PC-9 (cell line): ENCODE measurements at regions not wholly inside any gene's neighbourhood (a gene's known extent, or its start where the extent isn't known, plus 50 kb on each side); places are given as distances from the start of the nearest gene placed in this dataset.

ENCODE experiments used
- BruUV-seq: library from RNA; stranded (reverse); fragments of 400-500 nt; replicated peaks from 2 replicates; lab custom pipeline; 2021; lab: Mats Ljungman, UMichigan
- CTCF ChIA-PET: fragments of 300-600 bp; sonication (Branson Sonifier 250); formaldehyde crosslinking; loops from one replicate; lab custom pipeline; 2022; ENCODE audit warnings: antibody characterized with exemption; lab: Charles Lee
- POLR2A ChIA-PET: fragments of 300-600 bp; sonication (Branson Sonifier 250); formaldehyde crosslinking; loops from one replicate; lab custom pipeline; 2022; ENCODE audit warnings: antibody characterized with exemption; ENCODE audit not compliant: unreplicated experiment; lab: Charles Lee
- DNase-seq, 2 experiments: peaks; one replicate each; pipeline versions ENCODE4 v3.0.0 to v3.0.0-alpha.2; 2015 to 2022; ENCODE audit warnings: mixed read lengths in 1 of 2
- H2AFZ ChIP-seq: fragments of 200-600 bp; sonication (generic); 2 replicates; pipeline ENCODE4 v1.8.1; 2017; ENCODE audit warnings: antibody characterized with exemption
- H3F3A ChIP-seq: fragments of 200-600 bp; sonication (generic); 2 replicates; pipeline ENCODE4 v1.8.1; 2017; ENCODE audit warnings: antibody characterized with exemption, mild to moderate bottlenecking, low read depth; ENCODE audit not compliant: insufficient read depth
- H3K27ac ChIP-seq: fragments of 200-600 bp; sonication (generic); 2 replicates; pipeline ENCODE4 v1.6.1; 2016; ENCODE audit warnings: mixed run types
- H3K27me3 ChIP-seq: fragments of 200-600 bp; sonication (generic); 2 replicates; pipeline ENCODE4 v1.6.1; 2016; ENCODE audit warnings: low read depth, mixed run types; ENCODE audit not compliant: insufficient read depth
- H3K36me3 ChIP-seq: fragments of 200-600 bp; sonication (generic); 2 replicates; pipeline ENCODE4 v1.6.1; 2016; ENCODE audit warnings: low read depth, mixed run types
- H3K4me1 ChIP-seq: fragments of 200-600 bp; sonication (generic); replicated peaks from 2 replicates; pipeline ENCODE4 v1.6.1; 2016; ENCODE audit warnings: mixed run types; ENCODE audit not compliant: insufficient read depth
- H3K4me2 ChIP-seq: fragments of 200-600 bp; sonication (generic); 2 replicates; pipeline ENCODE4 v1.6.1; 2017; ENCODE audit warnings: mixed run types
- H3K4me3 ChIP-seq: fragments of 200-600 bp; sonication (generic); 2 replicates; pipeline ENCODE4 v1.6.1; 2016; ENCODE audit warnings: mixed run types
- H3K79me2 ChIP-seq: fragments of 200-600 bp; sonication (generic); 2 replicates; pipeline ENCODE4 v1.6.1; 2017; ENCODE audit warnings: low read depth, mixed run types
- H3K9me2 ChIP-seq: fragments of 200-600 bp; sonication (generic); 2 replicates; pipeline ENCODE4 v1.8.1; 2017; ENCODE audit warnings: mild to moderate bottlenecking; ENCODE audit not compliant: insufficient read depth
- H3K9me3 ChIP-seq: fragments of 200-600 bp; sonication (generic); 2 replicates; pipeline ENCODE4 v1.8.1; 2016; ENCODE audit warnings: low read depth; ENCODE audit not compliant: insufficient read depth
- H4K20me1 ChIP-seq: fragments of 200-600 bp; sonication (generic); 2 replicates; pipeline ENCODE4 v1.8.1; 2017; ENCODE audit not compliant: insufficient read depth
- EZH2 ChIP-seq: fragments of 200-600 bp; sonication (generic); IDR thresholded peaks from 2 replicates; pipeline ENCODE4 v1.8.0; 2017; ENCODE audit warnings: antibody characterized with exemption, low read depth
- intact Hi-C: fragments of 100-400 bp; cut with micrococcal nuclease; formaldehyde crosslinking; loops from one replicate; pipeline ENCODE4 v1.10.0; 2022; ENCODE audit not compliant: unreplicated experiment
- TF ChIP-seq, protein P1 (sequence below): fragments of 200-600 bp; sonication (generic); conservative IDR thresholded peaks from 2 replicates; pipeline ENCODE4 v1.6.1; 2017; ENCODE audit warnings: mixed run types, antibody characterized with exemption, mild to moderate bottlenecking, moderate library complexity

DNA sequence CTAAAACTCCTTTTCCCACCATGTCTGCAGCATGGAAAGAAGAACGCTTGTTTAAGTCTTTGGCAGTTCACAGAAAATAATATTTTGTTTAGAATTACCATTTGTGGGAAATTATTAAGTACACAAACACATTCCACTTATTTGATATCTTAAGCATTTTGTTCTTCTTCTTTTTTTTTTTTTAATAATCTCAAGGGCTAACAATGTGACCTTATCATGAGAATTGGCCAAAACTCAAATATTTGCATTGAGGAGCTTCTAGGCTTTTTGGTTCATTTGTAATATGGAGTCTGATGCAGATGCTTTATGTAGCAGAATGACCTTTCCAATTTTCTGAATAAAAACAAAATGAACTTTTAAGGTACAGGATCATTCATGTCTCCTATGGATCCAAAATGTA, 555.0 kb downstream of the ZEB2 start:
- Histone ChIP-seq H3K79me2 (no peaks in the 10 kb centered on the region), H3K27ac (no peak overlapping the region), H3K9me2 (no peaks in the 10 kb centered on the region), H3K9me3 (no peaks in the 10 kb centered on the region), H3K4me1 (no peaks in the 10 kb centered on the region), H3K36me3 (no peaks in the 10 kb centered on the region), H3K27me3 (no peaks in the 10 kb centered on the region), H3F3A (no peaks in the 10 kb centered on the region), H3K4me2 (no peak overlapping the region), H3K4me3 (no peak overlapping the region), H2AFZ (no peak overlapping the region), H4K20me1 (no peaks in the 10 kb centered on the region)
- POLR2A ChIA-PET, result no interaction called here
- BruUV-seq, result no TSS peak
- CTCF ChIA-PET, result interaction anchor here (0.7 kb wide), 1 partner anchor 539 kb away, joined by 4 read pairs; no protein-coding TSS in a partner anchor
- no peak for TF ChIP-seq EZH2
- TF ChIP-seq, protein P1, sequence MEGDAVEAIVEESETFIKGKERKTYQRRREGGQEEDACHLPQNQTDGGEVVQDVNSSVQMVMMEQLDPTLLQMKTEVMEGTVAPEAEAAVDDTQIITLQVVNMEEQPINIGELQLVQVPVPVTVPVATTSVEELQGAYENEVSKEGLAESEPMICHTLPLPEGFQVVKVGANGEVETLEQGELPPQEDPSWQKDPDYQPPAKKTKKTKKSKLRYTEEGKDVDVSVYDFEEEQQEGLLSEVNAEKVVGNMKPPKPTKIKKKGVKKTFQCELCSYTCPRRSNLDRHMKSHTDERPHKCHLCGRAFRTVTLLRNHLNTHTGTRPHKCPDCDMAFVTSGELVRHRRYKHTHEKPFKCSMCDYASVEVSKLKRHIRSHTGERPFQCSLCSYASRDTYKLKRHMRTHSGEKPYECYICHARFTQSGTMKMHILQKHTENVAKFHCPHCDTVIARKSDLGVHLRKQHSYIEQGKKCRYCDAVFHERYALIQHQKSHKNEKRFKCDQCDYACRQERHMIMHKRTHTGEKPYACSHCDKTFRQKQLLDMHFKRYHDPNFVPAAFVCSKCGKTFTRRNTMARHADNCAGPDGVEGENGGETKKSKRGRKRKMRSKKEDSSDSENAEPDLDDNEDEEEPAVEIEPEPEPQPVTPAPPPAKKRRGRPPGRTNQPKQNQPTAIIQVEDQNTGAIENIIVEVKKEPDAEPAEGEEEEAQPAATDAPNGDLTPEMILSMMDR, result no peak
- intact Hi-C loops, result no loop called here
- no peak for DNase-seq

DNA sequence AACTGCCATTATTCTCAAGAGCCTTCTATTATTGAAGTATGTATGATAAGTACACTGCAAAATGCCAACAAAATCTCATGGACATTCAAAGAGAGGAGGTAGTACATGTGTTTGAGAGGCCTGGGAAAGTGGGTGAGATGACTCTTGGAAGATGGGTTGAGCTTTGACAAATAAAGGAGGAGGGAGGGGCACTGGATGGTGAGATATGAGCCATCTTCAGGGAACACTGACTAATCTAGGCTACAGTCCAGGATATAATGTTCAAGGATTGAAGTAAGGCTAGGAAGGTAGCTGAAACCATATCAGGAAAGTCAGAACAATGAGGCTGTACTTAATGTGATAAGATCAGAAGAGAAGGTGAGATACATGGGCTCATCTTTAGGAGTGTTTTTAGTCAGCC, 559.7 kb downstream of the ZEB2 start:
- H2AFZ ChIP-seq, result no peak overlapping the region
- POLR2A ChIA-PET, result no interaction called here
- no peak for DNase-seq

DNA sequence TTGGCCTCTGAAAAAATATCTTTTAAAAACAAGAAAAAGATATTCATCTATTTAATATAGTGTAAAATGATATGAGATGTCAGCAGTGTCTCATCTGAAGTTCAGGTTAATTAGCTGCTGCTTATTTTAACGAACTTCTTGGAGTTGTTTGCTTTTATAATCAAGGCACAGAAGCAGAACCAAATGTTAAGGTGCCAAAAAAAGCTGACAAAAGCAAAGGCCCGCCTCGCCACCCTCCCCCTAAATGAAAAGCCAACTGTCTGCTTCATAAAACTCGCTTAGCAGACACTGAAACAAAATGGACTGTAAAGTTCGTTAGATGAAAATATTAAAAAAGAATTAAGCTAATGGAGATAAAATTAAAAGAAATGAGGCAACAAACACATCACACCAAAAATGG, 562.6 kb downstream of the ZEB2 start:
- BruUV-seq, result no TSS peak
- no peak for DNase-seq
- Histone ChIP-seq H3F3A (no peaks in the 10 kb centered on the region), H3K9me3 (no peaks in the 10 kb centered on the region), H3K9me2 (no peaks in the 10 kb centered on the region), H3K4me2 (no peak overlapping the region), H4K20me1 (no peaks in the 10 kb centered on the region), H3K79me2 (no peaks in the 10 kb centered on the region), H2AFZ (no peak overlapping the region), H3K27me3 (no peaks in the 10 kb centered on the region), H3K4me1 (no peaks in the 10 kb centered on the region), H3K36me3 (no peaks in the 10 kb centered on the region), H3K27ac (no peak overlapping the region), H3K4me3 (no peak overlapping the region)
- TF ChIP-seq, protein P1, result no peak
- TF ChIP-seq EZH2, result no peak
- CTCF ChIA-PET, result no interaction called here
- intact Hi-C loops, result no loop called here
- POLR2A ChIA-PET, result no interaction called here

More for the DNA sequence above, 559.7 kb downstream of the ZEB2 start:
- no peaks in the 10 kb centered on the region for H4K20me1 ChIP-seq
- H3K27me3 ChIP-seq, result no peaks in the 10 kb centered on the region
- H3K79me2 ChIP-seq, result no peaks in the 10 kb centered on the region
- no peaks in the 10 kb centered on the region for H3K36me3 ChIP-seq
- no peak overlapping the region for H3K4me3 ChIP-seq
- intact Hi-C loops, result no loop called here
- no TSS peak for BruUV-seq
- no peaks in the 10 kb centered on the region for H3K9me3 ChIP-seq
- H3K4me1 ChIP-seq, result no peaks in the 10 kb centered on the region
- CTCF ChIA-PET, result no interaction called here
- H3F3A ChIP-seq, result no peaks in the 10 kb centered on the region
- H3K27ac ChIP-seq, result no peak overlapping the region
- no peaks in the 10 kb centered on the region for H3K9me2 ChIP-seq
- H3K4me2 ChIP-seq, result no peak overlapping the region
- no peak for TF ChIP-seq EZH2

DNA sequence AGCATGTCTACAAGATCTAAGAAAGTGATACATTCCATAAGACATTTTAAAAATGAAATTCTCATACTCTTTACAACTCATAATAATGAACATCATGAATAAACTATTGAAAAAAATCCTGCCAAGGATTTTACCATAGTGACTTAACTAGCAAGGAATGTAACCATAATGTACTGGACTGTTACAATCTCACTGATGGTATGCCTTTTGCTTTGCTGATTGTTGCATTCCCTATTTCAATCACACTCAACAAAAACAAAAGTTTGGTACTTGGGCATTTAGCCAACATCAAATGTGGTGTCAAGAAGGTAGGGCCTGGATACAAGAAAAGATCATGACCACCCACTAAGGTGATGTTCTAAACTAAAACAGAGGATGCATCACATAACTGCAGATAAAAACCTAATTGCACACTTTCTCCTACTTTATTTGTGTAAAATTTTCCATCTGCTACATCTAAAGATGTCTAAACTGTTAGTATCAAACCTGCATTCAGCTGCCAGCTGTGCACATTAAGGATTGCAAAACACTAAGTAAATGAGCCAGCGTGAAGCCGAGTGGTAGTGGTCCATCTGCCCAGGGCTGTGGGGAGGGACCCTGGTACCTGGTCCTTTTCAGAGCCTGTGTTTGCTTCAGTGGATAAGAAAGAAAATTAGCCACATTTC, 564.4 kb downstream of the ZEB2 start:
- Histone ChIP-seq H3K79me2 (no peaks in the 10 kb centered on the region), H3K4me2 (no peak overlapping the region), H3K9me3 (no peaks in the 10 kb centered on the region), H3K4me1 (no peaks in the 10 kb centered on the region), H3F3A (no peaks in the 10 kb centered on the region), H3K9me2 (no peaks in the 10 kb centered on the region), H3K36me3 (no peaks in the 10 kb centered on the region), H3K27ac (no peak overlapping the region), H3K4me3 (no peak overlapping the region), H2AFZ (no peak overlapping the region), H4K20me1 (no peaks in the 10 kb centered on the region), H3K27me3 (no peaks in the 10 kb centered on the region)
- CTCF ChIA-PET, result no interaction called here
- intact Hi-C loops, result no loop called here
- POLR2A ChIA-PET, result no interaction called here
- BruUV-seq, result no TSS peak
- no peak for DNase-seq
- TF ChIP-seq, protein P1, result no peak
- TF ChIP-seq EZH2, result no peak
